ENCODE measurements at regions not wholly inside any gene's neighbourhood (a gene's known extent, or its start where the extent isn't known, plus 50 kb on each side); places are given as distances from the start of the nearest gene placed in this dataset.

DNA sequence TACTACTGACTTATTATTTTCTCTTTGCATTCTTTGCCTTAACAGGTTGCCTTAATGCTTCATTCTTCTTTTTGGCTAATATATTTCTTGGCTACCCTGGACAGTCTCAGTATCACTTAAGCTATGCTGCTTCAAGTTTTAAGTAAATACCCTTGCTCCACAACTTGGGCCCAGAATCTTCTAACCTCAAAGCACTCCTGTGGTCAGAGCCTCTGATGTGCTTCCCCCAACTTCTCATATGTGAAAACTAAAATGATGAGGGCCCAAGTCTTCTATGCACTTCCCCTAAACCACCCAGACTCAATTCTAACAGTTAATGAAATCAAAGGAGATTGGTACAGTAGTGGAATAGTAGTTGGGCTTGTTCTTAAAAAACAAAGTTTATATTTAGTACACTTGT lies 314.1 kb downstream of the PLPP3 start:
- TF ChIP-seq POLR2AphosphoS5 (IDR thresholded peaks at IDR 0.05; ENCODE audit: borderline replicate concordance, low read depth, low read length), result no peak
- TF ChIP-seq EZH2 (IDR thresholded peaks at IDR 0.05), result no peak
- TF ChIP-seq FOXP2 (optimal IDR thresholded peaks at IDR 0.05; ENCODE audit: control extremely low read depth, extremely low read length, insufficient read depth), result no peak
